Glutamatergic neuron (in vitro differentiated cells): ENCODE measurements at regions not wholly inside any gene's neighbourhood (a gene's known extent, or its start where the extent isn't known, plus 50 kb on each side); places are given as distances from the start of the nearest gene placed in this dataset.

Experiments
- DNase-seq: peaks from one replicate; pipeline ENCODE4 v3.0.0; 2022
- H3K27ac Mint-ChIP-seq: one replicate; pipeline ENCODE4 v1.8.0; 2020; ENCODE audit warnings: mild to moderate bottlenecking, mixed read lengths, inconsistent platforms; ENCODE audit not compliant: unreplicated experiment
- H3K27me3 Mint-ChIP-seq: one replicate; pipeline ENCODE4 v1.8.0; 2020; ENCODE audit warnings: mild to moderate bottlenecking, moderate library complexity, mixed read lengths, inconsistent platforms; ENCODE audit not compliant: unreplicated experiment
- H3K36me3 Mint-ChIP-seq: one replicate; pipeline ENCODE4 v1.8.0; 2020; ENCODE audit warnings: mild to moderate bottlenecking, mixed read lengths, inconsistent platforms; ENCODE audit not compliant: unreplicated experiment
- H3K4me1 Mint-ChIP-seq: one replicate; pipeline ENCODE4 v1.8.0; 2020; ENCODE audit warnings: mild to moderate bottlenecking, low read depth, mixed read lengths, inconsistent platforms; ENCODE audit not compliant: unreplicated experiment
- H3K4me3 Mint-ChIP-seq: one replicate; pipeline ENCODE4 v1.8.0; 2020; ENCODE audit warnings: mild to moderate bottlenecking, mixed read lengths, inconsistent platforms; ENCODE audit not compliant: unreplicated experiment
- H3K9me3 Mint-ChIP-seq: one replicate; pipeline ENCODE4 v1.8.0; 2020; ENCODE audit warnings: mild to moderate bottlenecking, moderate library complexity, mixed read lengths, inconsistent platforms; ENCODE audit not compliant: unreplicated experiment
- TF ChIP-seq, protein P1 (sequence below): fragments of 200-600 bp; sonication (generic); IDR thresholded peaks from one replicate; pipeline ENCODE4 v1.5.0; 2021; ENCODE audit not compliant: partially characterized antibody, unreplicated experiment

DNA sequence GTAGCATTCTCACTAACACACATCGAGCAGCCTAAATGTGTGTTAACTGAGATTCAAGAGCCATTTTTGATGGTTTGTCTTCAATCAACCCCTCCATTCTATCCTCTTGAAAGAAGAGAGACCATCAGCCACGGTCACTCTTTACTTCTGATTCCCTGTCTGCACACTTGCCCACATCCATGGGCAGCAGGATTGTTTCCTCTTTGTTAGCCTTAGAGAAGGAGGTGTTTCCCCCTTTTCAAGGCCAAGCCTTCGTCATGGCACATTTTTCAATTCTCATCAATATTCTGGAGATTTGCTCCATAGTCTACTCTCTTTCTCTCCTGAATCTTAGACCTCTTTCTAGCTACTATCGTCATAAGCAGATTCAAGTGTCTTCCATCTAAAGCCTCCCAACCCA is 522.4 kb upstream of the NAALADL2 start:
- no peak for DNase-seq
- TF ChIP-seq, protein P1, sequence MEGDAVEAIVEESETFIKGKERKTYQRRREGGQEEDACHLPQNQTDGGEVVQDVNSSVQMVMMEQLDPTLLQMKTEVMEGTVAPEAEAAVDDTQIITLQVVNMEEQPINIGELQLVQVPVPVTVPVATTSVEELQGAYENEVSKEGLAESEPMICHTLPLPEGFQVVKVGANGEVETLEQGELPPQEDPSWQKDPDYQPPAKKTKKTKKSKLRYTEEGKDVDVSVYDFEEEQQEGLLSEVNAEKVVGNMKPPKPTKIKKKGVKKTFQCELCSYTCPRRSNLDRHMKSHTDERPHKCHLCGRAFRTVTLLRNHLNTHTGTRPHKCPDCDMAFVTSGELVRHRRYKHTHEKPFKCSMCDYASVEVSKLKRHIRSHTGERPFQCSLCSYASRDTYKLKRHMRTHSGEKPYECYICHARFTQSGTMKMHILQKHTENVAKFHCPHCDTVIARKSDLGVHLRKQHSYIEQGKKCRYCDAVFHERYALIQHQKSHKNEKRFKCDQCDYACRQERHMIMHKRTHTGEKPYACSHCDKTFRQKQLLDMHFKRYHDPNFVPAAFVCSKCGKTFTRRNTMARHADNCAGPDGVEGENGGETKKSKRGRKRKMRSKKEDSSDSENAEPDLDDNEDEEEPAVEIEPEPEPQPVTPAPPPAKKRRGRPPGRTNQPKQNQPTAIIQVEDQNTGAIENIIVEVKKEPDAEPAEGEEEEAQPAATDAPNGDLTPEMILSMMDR: no peak
- no peak overlapping the region for H3K4me3 Mint-ChIP-seq
- no peaks in the 10 kb centered on the region for H3K27me3 Mint-ChIP-seq
- H3K36me3 Mint-ChIP-seq: no peaks in the 10 kb centered on the region
- H3K9me3 Mint-ChIP-seq: no peaks in the 10 kb centered on the region
- no peak overlapping the region for H3K27ac Mint-ChIP-seq
- no peaks in the 10 kb centered on the region for H3K4me1 Mint-ChIP-seq

DNA sequence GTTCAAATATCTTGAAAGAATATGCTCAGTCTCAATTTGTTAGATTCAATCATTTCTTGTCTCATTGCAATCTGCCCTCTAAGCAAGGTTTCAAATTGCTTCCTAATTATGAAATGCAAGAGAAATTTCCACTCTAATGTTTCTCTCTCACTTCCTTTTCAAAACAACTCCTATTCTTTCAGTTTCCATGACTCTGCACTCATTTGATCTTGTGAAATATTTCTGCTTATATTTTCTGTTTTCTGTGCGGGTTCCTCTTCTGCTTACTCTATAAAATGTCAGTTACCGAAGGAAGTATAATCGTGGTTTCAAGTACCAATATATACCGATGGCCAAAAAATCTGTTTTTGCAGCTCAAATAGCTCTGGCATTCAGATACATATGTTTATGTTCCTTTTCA is 521.9 kb upstream of the NAALADL2 start:
- Mint-ChIP-seq H3K27me3 (no peaks in the 10 kb centered on the region), H3K9me3 (no peaks in the 10 kb centered on the region), H3K36me3 (no peaks in the 10 kb centered on the region), H3K4me1 (no peaks in the 10 kb centered on the region), H3K4me3 (no peak overlapping the region), H3K27ac (no peak overlapping the region)
- TF ChIP-seq, protein P1: no peak
- no peak for DNase-seq

DNA sequence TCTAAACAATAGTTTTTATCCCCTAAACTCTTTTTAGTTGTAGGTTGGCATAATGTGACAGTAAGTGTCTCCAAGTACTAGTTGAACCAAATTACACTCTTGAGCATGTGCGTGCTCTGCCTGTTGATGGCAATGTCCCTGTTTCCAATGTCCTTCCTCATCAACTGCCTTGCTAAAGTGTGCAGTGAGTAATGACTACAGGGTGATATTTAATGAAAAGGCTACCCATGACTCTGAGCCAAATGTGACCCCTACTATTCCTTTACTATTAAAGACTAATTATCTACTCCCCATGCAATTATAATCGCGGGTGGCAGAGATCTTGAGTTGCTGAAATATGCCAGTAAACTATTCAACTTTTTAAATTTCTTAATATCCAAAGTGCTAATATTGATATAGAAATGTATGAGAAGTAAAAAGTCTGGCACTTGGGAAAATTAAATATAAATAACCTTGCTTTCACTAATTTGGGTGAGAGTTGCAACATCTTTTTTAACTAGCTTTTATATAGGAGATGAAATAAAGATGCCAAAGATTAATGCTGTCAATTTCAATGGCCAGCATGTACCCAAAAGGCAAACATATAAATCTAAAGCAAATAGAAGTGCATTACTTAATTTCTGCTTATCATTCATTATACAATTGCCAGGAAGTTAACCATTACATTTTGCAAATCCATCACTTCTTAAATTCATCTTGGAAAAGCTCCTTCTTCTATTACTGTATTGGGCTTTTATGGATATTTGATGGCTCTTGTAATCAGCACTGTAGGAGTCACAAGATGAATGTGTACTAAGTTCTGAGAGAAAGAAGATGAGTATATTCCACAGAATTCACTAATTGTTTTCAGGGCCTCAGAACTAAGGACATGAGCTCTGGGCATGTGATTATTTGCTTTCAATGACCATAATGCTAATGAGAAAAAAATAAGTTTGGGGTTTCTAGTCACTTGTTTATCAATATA is 518.2 kb upstream of the NAALADL2 start:
- Mint-ChIP-seq H3K27ac (no peak overlapping the region), H3K4me3 (no peak overlapping the region), H3K36me3 (no peaks in the 10 kb centered on the region), H3K4me1 (no peaks in the 10 kb centered on the region), H3K27me3 (no peaks in the 10 kb centered on the region), H3K9me3 (no peaks in the 10 kb centered on the region)
- TF ChIP-seq, protein P1: no peak
- DNase-seq: no peak

DNA sequence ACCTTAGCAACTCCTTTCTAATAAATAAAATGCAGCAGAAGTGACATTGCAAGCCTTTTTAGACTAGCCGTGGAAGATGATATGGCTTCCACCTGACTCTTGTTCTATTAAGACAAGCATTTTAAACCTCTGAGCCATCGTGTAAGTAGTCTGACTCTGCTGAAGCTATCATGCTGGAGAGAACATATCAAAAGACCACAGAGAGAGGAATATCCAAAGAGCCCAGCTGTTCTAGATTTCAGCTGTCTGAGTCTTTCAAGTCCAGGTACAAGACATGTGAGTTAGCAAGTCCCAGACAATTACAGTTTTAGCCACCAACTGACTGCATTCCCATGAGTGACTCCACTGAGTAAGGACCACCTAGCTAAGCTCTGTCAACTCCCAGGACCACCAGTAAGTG is 517.0 kb upstream of the NAALADL2 start:
- H3K4me3 Mint-ChIP-seq: no peak overlapping the region
- no peaks in the 10 kb centered on the region for H3K4me1 Mint-ChIP-seq
- TF ChIP-seq, protein P1: no peak
- no peaks in the 10 kb centered on the region for H3K36me3 Mint-ChIP-seq
- H3K9me3 Mint-ChIP-seq: no peaks in the 10 kb centered on the region
- no peak overlapping the region for H3K27ac Mint-ChIP-seq
- no peaks in the 10 kb centered on the region for H3K27me3 Mint-ChIP-seq
- DNase-seq: no peak

DNA sequence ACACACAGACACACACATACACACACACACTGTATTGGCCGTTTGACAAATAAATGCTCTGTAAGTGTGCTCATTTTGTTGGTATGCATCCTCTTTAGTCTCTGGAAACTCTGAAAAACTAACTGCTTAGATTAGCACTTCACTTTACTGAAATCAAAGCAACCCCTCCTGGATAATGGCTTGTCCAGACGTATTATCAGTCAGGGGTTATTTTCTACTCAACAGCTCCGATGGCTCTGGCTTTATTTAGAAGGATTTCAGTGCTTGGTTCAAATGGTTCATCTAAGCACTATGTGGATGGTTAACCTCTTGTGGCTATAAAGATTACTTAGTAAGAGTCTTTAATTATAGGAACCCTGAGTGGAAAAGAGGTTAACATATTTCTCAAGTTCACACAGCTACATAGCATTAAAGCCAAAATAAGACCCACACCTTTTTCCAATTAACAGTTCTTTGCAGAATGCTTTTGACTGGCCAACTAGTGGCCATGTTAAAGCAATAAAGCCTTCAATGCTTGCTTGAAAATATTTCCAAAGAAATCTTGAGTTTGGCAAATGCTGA is 516.1 kb upstream of the NAALADL2 start:
- H3K36me3 Mint-ChIP-seq: no peaks in the 10 kb centered on the region
- H3K4me1 Mint-ChIP-seq: no peaks in the 10 kb centered on the region
- H3K27ac Mint-ChIP-seq: no peak overlapping the region
- H3K27me3 Mint-ChIP-seq: no peaks in the 10 kb centered on the region
- no peaks in the 10 kb centered on the region for H3K9me3 Mint-ChIP-seq
- no peak overlapping the region for H3K4me3 Mint-ChIP-seq
- no peak for DNase-seq
- TF ChIP-seq, protein P1: no peak
